ENCODE measurements at regions not wholly inside any gene's neighbourhood (a gene's known extent, or its start where the extent isn't known, plus 50 kb on each side); places are given as distances from the start of the nearest gene placed in this dataset.

GRCh38 chr1:4404854-4405590 is 249.4 kb upstream of the AJAP1 start:
- DNase-seq (ENCODE audit: low read depth, low spot score), result no peak
- H3K9me3 ChIP-seq (ENCODE audit: low read depth, low read length), result no peaks in the 10 kb centered on the region

GRCh38 chr1:4407851-4408250 is 246.6 kb upstream of the AJAP1 start:
- H3K36me3 ChIP-seq (ENCODE audit: insufficient read depth, low read length), result no peaks in the 10 kb centered on the region
- no peak overlapping the region for H3K27ac ChIP-seq
- H3K9ac ChIP-seq (ENCODE audit: insufficient read length), result no peak overlapping the region

More at GRCh38 chr1:4404854-4405590, 249.4 kb upstream of the AJAP1 start:
- H3K4me3 ChIP-seq, result no peak overlapping the region
- H3K27ac ChIP-seq, result no peak overlapping the region
- TF ChIP-seq EZH2 (IDR thresholded peaks at IDR 0.05) (no peak), FOXP2 (optimal IDR thresholded peaks at IDR 0.05; ENCODE audit: control extremely low read depth, extremely low read length, insufficient read depth) (no peak), POLR2AphosphoS5 (IDR thresholded peaks at IDR 0.05; ENCODE audit: borderline replicate concordance, low read depth, low read length) (no peak)
- H3K36me3 ChIP-seq (ENCODE audit: insufficient read depth, low read length), result no peaks in the 10 kb centered on the region
- H3K9ac ChIP-seq (ENCODE audit: insufficient read length), result no peak overlapping the region

GRCh38 chr1:4408380-4408779 is 246.0 kb upstream of the AJAP1 start:
- Histone ChIP-seq H3K4me3 (no peak overlapping the region), H3K9ac (ENCODE audit: insufficient read length) (no peak overlapping the region), H3K36me3 (ENCODE audit: insufficient read depth, low read length) (no peaks in the 10 kb centered on the region), H3K9me3 (ENCODE audit: low read depth, low read length) (no peaks in the 10 kb centered on the region), H3K27ac (no peak overlapping the region)
- no peak for DNase-seq (ENCODE audit: low read depth, low spot score)
- TF ChIP-seq EZH2 (IDR thresholded peaks at IDR 0.05) (no peak), FOXP2 (optimal IDR thresholded peaks at IDR 0.05; ENCODE audit: control extremely low read depth, extremely low read length, insufficient read depth) (no peak), POLR2AphosphoS5 (IDR thresholded peaks at IDR 0.05; ENCODE audit: borderline replicate concordance, low read depth, low read length) (no peak)

More at GRCh38 chr1:4407851-4408250, 246.6 kb upstream of the AJAP1 start:
- TF ChIP-seq FOXP2 (optimal IDR thresholded peaks at IDR 0.05; ENCODE audit: control extremely low read depth, extremely low read length, insufficient read depth) (no peak), EZH2 (IDR thresholded peaks at IDR 0.05) (no peak), POLR2AphosphoS5 (IDR thresholded peaks at IDR 0.05; ENCODE audit: borderline replicate concordance, low read depth, low read length) (no peak)
- Histone ChIP-seq H3K4me3 (no peak overlapping the region), H3K9me3 (ENCODE audit: low read depth, low read length) (no peaks in the 10 kb centered on the region)
- no peak for DNase-seq (ENCODE audit: low read depth, low spot score)

- H3K27ac ChIP-seq, result no peak overlapping the region
- no peaks in the 10 kb centered on the region for H3K9me3 ChIP-seq (ENCODE audit: low read depth, low read length)
- no peaks in the 10 kb centered on the region for H3K36me3 ChIP-seq (ENCODE audit: insufficient read depth, low read length)
- no peak for DNase-seq (ENCODE audit: low read depth, low spot score)
- TF ChIP-seq EZH2 (IDR thresholded peaks at IDR 0.05) (no peak), FOXP2 (optimal IDR thresholded peaks at IDR 0.05; ENCODE audit: control extremely low read depth, extremely low read length, insufficient read depth) (no peak), POLR2AphosphoS5 (IDR thresholded peaks at IDR 0.05; ENCODE audit: borderline replicate concordance, low read depth, low read length) (no peak)
- H3K4me3 ChIP-seq, result no peak overlapping the region
- no peak overlapping the region for H3K9ac ChIP-seq (ENCODE audit: insufficient read length)
These were observed 242.5 kb upstream of the AJAP1 start for GRCh38 chr1:4411862-4412261.

- Histone ChIP-seq H3K27ac (no peak overlapping the region), H3K9me3 (ENCODE audit: low read depth, low read length) (no peaks in the 10 kb centered on the region), H3K36me3 (ENCODE audit: insufficient read depth, low read length) (no peaks in the 10 kb centered on the region), H3K4me3 (no peak overlapping the region), H3K9ac (ENCODE audit: insufficient read length) (no peak overlapping the region)
- TF ChIP-seq EZH2 (IDR thresholded peaks at IDR 0.05), result no peak
- DNase-seq (ENCODE audit: low read depth, low spot score), result no peak
These were observed 238.9 kb upstream of the AJAP1 start for GRCh38 chr1:4415476-4415875.

DNA sequence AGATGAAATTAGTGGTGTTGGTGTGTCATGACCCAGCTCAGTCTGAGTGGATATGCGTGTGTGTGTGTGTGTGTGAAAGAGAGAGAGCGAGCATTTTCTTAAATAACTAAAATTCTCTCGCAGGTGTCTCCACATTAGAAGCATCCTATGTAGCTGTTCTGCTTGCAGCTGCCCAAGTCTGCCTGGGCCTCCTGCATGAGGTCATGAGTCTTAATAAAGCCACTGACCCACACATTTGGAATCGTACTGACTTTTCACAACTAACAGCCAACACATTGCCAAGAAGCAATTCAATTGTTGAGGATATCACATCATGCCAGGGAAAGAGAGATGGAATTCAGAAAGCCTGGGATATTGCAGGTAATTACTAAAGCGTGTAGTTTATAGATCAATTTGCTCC is 238.2 kb upstream of the AJAP1 start:
- no peak overlapping the region for H3K9ac ChIP-seq (ENCODE audit: insufficient read length)
- DNase-seq (ENCODE audit: low read depth, low spot score), result no peak
- H3K4me3 ChIP-seq, result no peak overlapping the region
- H3K36me3 ChIP-seq (ENCODE audit: insufficient read depth, low read length), result no peaks in the 10 kb centered on the region
- TF ChIP-seq POLR2AphosphoS5 (IDR thresholded peaks at IDR 0.05; ENCODE audit: borderline replicate concordance, low read depth, low read length) (no peak), EZH2 (IDR thresholded peaks at IDR 0.05) (no peak), FOXP2 (optimal IDR thresholded peaks at IDR 0.05; ENCODE audit: control extremely low read depth, extremely low read length, insufficient read depth) (no peak)
- H3K9me3 ChIP-seq (ENCODE audit: low read depth, low read length), result no peaks in the 10 kb centered on the region
- no peak overlapping the region for H3K27ac ChIP-seq

GRCh38 chr1:4418021-4418420 is 236.4 kb upstream of the AJAP1 start:
- TF ChIP-seq POLR2AphosphoS5 (IDR thresholded peaks at IDR 0.05; ENCODE audit: borderline replicate concordance, low read depth, low read length) (no peak), FOXP2 (optimal IDR thresholded peaks at IDR 0.05; ENCODE audit: control extremely low read depth, extremely low read length, insufficient read depth) (no peak), EZH2 (IDR thresholded peaks at IDR 0.05) (no peak)
- Histone ChIP-seq H3K9me3 (ENCODE audit: low read depth, low read length) (no peaks in the 10 kb centered on the region), H3K27ac (no peak overlapping the region), H3K36me3 (ENCODE audit: insufficient read depth, low read length) (no peaks in the 10 kb centered on the region), H3K9ac (ENCODE audit: insufficient read length) (no peak overlapping the region), H3K4me3 (no peak overlapping the region)
- DNase-seq (ENCODE audit: low read depth, low spot score), result no peak

- Histone ChIP-seq H3K27ac (no peak overlapping the region), H3K36me3 (ENCODE audit: insufficient read depth, low read length) (no peaks in the 10 kb centered on the region), H3K4me3 (no peak overlapping the region), H3K9me3 (ENCODE audit: low read depth, low read length) (no peaks in the 10 kb centered on the region), H3K9ac (ENCODE audit: insufficient read length) (no peak overlapping the region)
- no peak for DNase-seq (ENCODE audit: low read depth, low spot score)
- TF ChIP-seq POLR2AphosphoS5 (IDR thresholded peaks at IDR 0.05; ENCODE audit: borderline replicate concordance, low read depth, low read length) (no peak), EZH2 (IDR thresholded peaks at IDR 0.05) (no peak), FOXP2 (optimal IDR thresholded peaks at IDR 0.05; ENCODE audit: control extremely low read depth, extremely low read length, insufficient read depth) (no peak)
These were observed 232.4 kb upstream of the AJAP1 start for GRCh38 chr1:4421986-4422385.
